ENCODE measurements at regions not wholly inside any gene's neighbourhood (a gene's known extent, or its start where the extent isn't known, plus 50 kb on each side); places are given as distances from the start of the nearest gene placed in this dataset.

- H2AFZ ChIP-seq = no peak overlapping the region
- no peak overlapping the region for H3K27ac ChIP-seq
- CTCF ChIA-PET = no interaction called here
- H4K20me1 ChIP-seq (ENCODE audit: insufficient read depth) = no peaks in the 10 kb centered on the region
- H3K79me2 ChIP-seq (ENCODE audit: low read depth) = no peaks in the 10 kb centered on the region
- POLR2A ChIA-PET (ENCODE audit: unreplicated experiment) = no interaction called here
- no peak for TF ChIP-seq CTCF (conservative IDR thresholded peaks at IDR 0.05)
- no peak for TF ChIP-seq EZH2 (IDR thresholded peaks at IDR 0.05; ENCODE audit: low read depth)
- H3K4me1 ChIP-seq (replicated peaks; ENCODE audit: insufficient read depth) = no peaks in the 10 kb centered on the region
- H3K9me3 ChIP-seq (ENCODE audit: insufficient read depth, low read depth) = no peaks in the 10 kb centered on the region; the same call in 1 of the 2 replicates
- BruUV-seq (replicated peaks) = no TSS peak
- DNase-seq = no peak
- H3F3A ChIP-seq (ENCODE audit: insufficient read depth, low read depth) = no peaks in the 10 kb centered on the region
- H3K27me3 ChIP-seq (ENCODE audit: insufficient read depth, low read depth) = no peaks in the 10 kb centered on the region; the same call in 1 of the 2 replicates
- no peaks in the 10 kb centered on the region for H3K36me3 ChIP-seq (ENCODE audit: low read depth)
- no peak overlapping the region for H3K4me2 ChIP-seq
- no peak overlapping the region for H3K4me3 ChIP-seq
- H3K9me2 ChIP-seq (ENCODE audit: insufficient read depth) = no peaks in the 10 kb centered on the region
- intact Hi-C loops (cut with micrococcal nuclease; ENCODE audit: unreplicated experiment) = no loop called here
Observed at GRCh38 chr6:45803071-45803470, 212.6 kb downstream of the CLIC5 start.

- Histone ChIP-seq H3K9me3 (ENCODE audit: insufficient read depth, low read depth) (no peaks in the 10 kb centered on the region; the same call in 1 of the 2 replicates), H3K79me2 (ENCODE audit: low read depth) (no peaks in the 10 kb centered on the region), H2AFZ (no peak overlapping the region), H3F3A (ENCODE audit: insufficient read depth, low read depth) (no peaks in the 10 kb centered on the region), H3K4me2 (no peak overlapping the region), H3K9me2 (ENCODE audit: insufficient read depth) (no peaks in the 10 kb centered on the region), H3K4me1 (replicated peaks; ENCODE audit: insufficient read depth) (no peaks in the 10 kb centered on the region), H3K36me3 (ENCODE audit: low read depth) (no peaks in the 10 kb centered on the region), H3K4me3 (no peak overlapping the region), H4K20me1 (ENCODE audit: insufficient read depth) (no peaks in the 10 kb centered on the region), H3K27me3 (ENCODE audit: insufficient read depth, low read depth) (no peaks in the 10 kb centered on the region; the same call in 1 of the 2 replicates), H3K27ac (no peak overlapping the region)
- TF ChIP-seq CTCF (conservative IDR thresholded peaks at IDR 0.05) = no peak
- no peak for TF ChIP-seq EZH2 (IDR thresholded peaks at IDR 0.05; ENCODE audit: low read depth)
- BruUV-seq (replicated peaks) = no TSS peak
- no peak for DNase-seq
- CTCF ChIA-PET = no interaction called here
- POLR2A ChIA-PET (ENCODE audit: unreplicated experiment) = no interaction called here
- intact Hi-C loops (cut with micrococcal nuclease; ENCODE audit: unreplicated experiment) = no loop called here
Observed at GRCh38 chr6:45801471-45802289, 214.0 kb downstream of the CLIC5 start.

- BruUV-seq (replicated peaks) = no TSS peak
- Histone ChIP-seq H3K79me2 (ENCODE audit: low read depth) (no peaks in the 10 kb centered on the region), H3K9me2 (ENCODE audit: insufficient read depth) (no peaks in the 10 kb centered on the region), H3K9me3 (ENCODE audit: insufficient read depth, low read depth) (no peaks in the 10 kb centered on the region; the same call in 1 of the 2 replicates), H3K36me3 (ENCODE audit: low read depth) (no peaks in the 10 kb centered on the region), H3K4me2 (no peak overlapping the region), H4K20me1 (ENCODE audit: insufficient read depth) (no peaks in the 10 kb centered on the region), H3F3A (ENCODE audit: insufficient read depth, low read depth) (no peaks in the 10 kb centered on the region), H3K27me3 (ENCODE audit: insufficient read depth, low read depth) (no peaks in the 10 kb centered on the region; the same call in 1 of the 2 replicates), H2AFZ (no peak overlapping the region), H3K27ac (no peak overlapping the region), H3K4me3 (no peak overlapping the region), H3K4me1 (replicated peaks; ENCODE audit: insufficient read depth) (no peaks in the 10 kb centered on the region)
- TF ChIP-seq EZH2 (IDR thresholded peaks at IDR 0.05; ENCODE audit: low read depth) (no peak), CTCF (conservative IDR thresholded peaks at IDR 0.05) (no peak)
- CTCF ChIA-PET = no interaction called here
- intact Hi-C loops (cut with micrococcal nuclease; ENCODE audit: unreplicated experiment) = no loop called here
- POLR2A ChIA-PET (ENCODE audit: unreplicated experiment) = no interaction called here
- DNase-seq = no peak
Observed at GRCh38 chr6:45800911-45801310, 214.7 kb downstream of the CLIC5 start.

Measured in PC-9 (cell line).